HG03060 (cell line): ENCODE measurements at regions not wholly inside any gene's neighbourhood (a gene's known extent, or its start where the extent isn't known, plus 50 kb on each side); places are given as distances from the start of the nearest gene placed in this dataset.
"Not testable (repeated sequence)": the region's sequence is repeated elsewhere in the genome, so short reads cannot be mapped to it uniquely, and the experiment has no call there.

Source experiments
- ATAC-seq: cut with Tn5 transposase; IDR thresholded peaks from one replicate; pipeline ENCODE4 v1.9.1; 2021; ENCODE audit warnings: low read depth, moderate number of reproducible peaks; ENCODE audit not compliant: unreplicated experiment

DNA sequence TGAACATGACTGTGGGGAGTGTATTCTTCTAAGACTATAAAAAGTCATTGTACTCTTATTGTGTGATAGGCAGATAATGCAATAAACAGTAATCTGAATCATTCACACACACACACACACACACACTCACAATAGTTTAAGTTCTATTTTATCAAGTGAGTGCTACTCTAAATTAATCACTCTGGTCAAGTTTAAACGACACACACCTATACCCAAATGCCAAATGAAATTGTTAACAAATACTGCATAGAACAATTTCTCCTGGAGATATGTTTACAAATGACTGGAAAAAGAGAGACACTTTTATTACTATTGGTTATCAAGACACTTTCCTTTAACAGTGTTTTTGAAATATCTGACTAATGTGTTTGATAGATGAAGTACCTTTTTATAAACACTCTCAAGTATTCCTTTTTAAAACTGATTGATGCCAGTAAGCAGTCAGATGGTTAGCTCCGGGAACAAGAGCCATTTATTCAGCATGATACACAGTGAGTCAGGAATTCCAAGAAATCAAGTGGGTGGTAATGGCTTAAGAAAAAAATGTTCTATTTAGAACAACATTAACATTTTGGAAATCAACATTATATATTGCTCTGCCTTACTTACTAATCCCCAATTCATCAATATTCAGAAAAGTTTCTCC lies 521.6 kb upstream of the ST8SIA4 start:
- ATAC-seq, result no peak

DNA sequence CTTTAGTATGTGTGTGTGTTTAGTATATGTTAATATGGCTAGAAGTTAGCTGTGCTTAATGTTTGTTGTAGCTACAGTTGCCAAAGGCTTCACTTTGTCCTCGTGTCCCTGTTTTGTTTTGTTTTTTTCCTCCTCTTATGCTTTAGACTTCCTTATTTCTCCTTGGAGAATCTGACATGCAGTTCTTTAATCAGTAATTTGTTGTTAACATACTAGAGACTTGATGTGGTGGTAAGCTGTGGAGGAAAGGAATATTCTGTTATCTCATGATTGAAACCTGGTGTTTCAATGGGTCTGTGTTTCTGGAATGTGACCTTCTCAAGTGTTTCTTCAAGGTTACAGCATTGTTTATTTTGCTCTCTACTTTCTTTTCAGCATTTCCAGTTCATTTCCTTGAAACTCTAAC lies 515.6 kb upstream of the ST8SIA4 start:
- no peak for ATAC-seq

DNA sequence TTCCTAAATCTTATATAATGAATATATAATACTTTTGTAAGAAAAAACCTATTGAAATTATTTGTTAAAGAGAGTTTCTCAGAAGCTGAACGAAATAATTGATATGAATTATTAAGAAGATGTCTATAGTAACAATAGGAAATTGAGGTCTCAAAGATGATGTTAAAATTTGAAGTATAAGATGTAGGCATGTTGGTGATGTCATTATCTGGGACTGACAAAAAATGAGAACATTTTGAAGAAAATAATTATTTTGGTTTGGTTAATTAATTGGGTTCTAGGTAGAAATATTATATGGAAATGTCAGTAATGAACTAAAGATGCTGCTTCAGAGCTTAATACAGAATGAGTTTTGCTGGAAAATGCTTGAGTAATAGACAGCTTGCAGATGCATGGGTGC lies 501.4 kb upstream of the ST8SIA4 start:
- ATAC-seq, result no peak

DNA sequence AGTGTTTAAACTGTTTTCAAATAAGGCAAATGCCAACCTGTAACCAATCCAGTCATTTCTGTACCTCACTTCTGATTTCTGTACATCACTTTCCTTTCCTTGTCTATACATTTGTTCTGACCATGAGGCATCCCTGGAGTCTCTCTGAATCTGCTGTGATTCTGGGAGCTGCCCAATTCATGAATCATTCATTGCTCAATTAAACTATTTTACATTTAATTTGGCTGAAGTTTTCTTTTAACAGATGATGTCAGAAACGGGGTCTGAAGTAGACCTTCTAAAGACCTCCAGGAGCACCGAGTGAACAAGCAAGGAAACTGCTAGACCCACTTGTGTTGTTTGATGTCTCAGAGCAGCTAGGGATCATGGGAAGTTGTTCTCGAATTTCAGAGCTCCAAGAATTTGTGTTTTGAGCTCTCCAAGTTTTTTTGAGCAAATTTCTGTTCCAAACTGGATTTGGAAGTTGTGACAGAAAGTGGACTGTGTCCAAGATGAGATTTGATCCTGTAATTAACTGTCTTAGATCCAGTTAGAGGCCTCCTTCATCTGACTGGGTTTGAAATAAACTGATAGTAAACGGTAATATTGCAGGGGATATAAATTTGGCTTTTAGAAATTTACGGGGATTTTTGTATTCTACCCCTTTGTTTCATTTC lies 490.8 kb upstream of the ST8SIA4 start:
- no peak for ATAC-seq

DNA sequence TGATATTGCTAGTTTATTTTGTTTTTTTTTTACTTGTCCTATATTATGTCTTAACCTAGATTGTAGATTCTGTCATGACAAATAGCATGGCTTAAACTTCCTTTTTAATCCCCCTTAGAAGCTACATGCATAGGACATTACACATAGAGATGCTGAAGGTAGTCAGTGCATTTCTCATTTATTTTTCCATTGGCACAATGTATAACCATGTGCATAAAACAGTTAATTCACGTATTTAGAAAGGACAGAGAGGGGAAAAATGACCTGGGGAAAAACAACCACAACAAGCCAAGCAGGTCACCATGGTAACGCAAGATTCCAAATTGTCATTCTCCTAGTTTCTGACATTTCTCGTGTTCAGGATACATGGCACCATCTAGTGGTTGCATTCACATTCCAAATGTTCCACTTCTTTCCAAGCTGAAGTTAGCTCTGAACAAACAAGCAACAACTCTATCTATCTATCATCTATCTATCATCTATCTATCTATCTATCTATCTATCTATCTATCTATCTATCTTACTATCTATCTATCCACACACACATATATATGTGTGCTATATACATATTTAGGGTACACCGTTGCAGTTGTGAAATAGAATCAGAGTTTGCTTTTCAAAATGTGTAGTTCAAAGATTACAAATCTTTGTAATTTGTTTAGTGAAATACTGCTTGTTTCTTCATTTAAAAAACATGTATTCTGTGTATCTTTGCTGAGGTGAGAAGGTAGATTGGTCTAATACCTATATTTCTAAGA lies 487.2 kb upstream of the ST8SIA4 start:
- ATAC-seq, result no peak

DNA sequence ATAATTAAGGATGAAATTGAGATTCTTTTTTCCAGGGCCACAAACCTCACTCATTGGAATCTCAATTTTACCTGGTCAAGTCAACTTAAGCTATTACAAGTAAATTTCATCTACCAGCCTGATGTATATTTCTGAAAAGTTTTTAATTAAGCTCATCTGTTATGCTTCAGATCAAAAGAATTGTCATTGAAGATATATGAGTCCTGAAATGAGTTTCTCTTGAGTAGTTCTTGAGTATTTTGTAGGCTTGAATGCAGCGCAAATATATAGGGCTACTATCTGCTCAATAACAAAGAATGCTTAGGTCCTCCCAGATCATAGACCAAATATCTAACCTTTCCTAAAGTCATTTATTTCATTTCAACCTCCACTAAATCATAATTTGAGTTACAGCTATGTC lies 482.2 kb upstream of the ST8SIA4 start:
- ATAC-seq, result no peak

DNA sequence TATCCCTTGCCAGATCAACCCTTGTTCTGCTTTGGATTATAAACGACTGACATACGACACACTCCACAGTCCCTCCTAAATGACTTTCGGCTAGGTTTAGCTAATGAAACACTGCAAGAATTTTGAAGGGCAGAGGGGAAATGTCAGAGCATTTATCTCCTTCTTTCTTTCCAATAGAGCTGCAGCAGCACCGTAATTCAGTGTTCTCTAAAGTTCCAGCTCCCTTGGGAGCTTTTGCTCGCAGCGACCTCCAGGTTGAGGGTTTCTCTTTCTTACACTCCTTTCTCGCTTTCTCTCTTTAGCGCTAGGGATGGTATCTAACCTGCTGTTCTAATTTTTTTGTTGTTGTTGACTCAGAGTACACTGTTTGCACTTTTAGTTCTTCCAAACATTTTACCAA lies 467.1 kb upstream of the ST8SIA4 start:
- ATAC-seq, result no peak

DNA sequence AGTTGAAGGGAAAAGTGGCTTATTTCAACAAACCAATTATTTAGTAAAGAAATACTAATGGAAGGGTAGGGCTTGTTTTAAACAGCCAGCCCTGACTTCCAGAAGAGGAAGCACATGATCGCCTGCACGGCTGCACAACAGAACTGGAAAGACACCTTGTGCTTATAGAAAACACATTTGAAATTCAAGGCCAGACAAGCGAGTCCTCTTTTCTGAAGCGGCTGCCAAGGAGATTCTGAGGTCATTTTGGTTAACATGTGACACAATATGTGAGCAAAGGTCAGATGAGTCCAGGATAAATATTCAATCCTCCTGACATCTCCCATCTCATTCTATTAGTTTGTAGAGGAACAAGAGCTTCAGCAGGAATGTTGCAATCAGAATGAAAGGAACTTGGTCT lies 461.4 kb upstream of the ST8SIA4 start:
- ATAC-seq, result no peak

DNA sequence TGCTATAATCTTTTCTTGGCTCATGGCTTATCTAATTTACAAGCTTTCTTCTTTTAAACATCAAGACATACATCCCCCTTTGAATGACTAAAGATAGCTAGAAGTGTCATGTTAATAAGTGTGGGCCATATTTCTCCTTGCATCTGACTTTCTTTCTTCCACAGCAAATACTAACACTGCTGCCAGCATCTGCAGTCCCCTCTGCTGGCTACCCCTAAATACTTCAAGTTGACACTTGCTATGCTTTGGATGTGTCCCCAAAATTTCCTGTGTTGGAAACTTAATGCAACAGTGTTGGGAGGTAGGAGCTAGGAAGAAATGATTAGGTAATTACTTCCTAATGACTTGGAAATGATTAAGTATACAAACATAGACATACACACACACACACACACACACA lies 459.0 kb upstream of the ST8SIA4 start:
- ATAC-seq, result no peak

DNA sequence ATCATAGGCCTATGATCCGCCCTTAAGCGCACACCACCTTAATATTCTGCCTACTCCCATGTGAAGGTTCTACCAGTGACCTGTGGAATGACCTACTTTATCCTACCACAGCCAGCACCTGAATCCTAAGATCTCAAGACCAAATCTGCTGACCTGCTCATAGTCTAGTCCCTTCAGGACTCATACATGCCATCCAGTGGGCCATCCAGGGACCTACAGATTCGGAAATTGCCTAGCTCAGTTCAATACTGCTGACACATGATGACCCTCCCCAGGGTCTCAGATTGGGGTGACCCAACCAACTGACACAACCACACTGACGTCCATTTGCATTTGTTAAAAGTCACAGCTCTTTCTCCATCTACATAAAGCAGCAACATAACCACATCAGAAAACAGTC lies 443.8 kb upstream of the ST8SIA4 start:
- ATAC-seq, result no peak

DNA sequence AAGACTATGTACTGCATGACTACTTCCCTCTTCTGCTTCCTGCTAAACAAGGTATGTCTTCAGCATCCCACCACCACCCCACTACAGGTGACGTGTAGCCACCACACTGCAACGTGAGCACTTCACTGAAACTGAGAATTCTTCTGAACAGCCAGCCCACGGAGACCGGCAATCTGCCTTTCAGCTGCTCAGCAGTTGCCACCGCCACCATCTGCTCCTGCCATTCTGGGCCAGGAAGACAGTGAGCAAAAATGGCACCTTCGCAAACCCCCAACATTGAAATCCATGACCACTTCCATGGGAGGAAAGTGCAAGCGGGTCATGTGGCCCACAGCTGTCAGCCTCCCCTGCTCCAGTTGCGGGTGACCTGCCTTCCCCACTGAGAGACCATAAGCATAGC lies 443.4 kb upstream of the ST8SIA4 start:
- ATAC-seq, result no peak

DNA sequence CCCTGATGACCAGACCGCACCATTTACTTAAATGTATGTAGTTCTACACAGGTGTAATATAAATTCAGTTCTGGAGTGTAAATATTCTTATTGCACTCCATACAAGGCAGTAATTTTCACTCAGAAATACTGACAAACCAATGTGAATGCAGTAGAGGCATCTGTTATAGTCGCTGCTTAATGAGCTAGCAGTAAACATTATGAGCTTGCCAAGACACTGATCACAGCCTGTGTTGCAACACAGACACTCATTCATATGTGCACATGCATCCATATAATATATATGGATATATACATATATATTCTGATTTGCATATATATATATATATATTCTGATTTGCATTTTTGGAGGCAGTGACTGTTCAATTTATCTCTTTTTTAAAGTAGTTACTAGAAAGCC lies 435.1 kb upstream of the ST8SIA4 start:
- ATAC-seq, result no peak

DNA sequence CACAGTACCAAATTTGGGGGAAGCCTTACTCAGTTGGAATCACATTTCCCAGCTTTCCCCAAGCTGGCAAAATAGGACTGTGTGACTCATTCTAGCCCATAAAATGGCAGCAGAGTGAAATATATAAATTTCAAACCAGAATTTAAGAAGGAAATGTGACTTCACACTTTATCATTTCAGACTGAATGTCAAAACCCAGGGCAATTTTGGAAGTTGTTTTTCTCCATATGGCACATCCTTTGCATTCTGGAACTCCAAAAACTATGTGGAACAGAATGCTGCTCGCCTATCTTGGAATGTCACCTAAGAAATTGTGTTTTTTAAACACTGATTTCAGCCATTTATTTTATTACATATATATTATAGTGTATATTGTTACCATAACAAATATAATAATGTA lies 424.7 kb upstream of the ST8SIA4 start:
- ATAC-seq, result no peak

DNA sequence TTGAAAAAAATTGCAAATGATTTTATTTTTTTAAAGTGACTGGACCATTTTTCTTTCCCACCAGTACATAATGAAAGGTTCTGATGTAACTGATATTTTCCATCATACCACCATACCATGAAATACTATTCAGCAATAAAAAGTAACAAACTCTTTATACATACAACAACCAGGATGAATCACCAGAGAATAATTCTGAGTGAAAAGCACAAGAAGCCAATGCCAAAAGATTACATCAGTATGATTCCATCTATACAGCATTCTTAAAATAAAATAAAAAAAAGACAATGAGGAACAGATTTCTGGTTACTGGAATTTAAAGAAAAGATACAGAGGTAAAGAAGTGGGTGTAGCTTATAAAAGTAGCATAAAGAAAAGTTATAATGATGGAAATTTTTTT lies 423.7 kb upstream of the ST8SIA4 start:
- ATAC-seq, result no peak

DNA sequence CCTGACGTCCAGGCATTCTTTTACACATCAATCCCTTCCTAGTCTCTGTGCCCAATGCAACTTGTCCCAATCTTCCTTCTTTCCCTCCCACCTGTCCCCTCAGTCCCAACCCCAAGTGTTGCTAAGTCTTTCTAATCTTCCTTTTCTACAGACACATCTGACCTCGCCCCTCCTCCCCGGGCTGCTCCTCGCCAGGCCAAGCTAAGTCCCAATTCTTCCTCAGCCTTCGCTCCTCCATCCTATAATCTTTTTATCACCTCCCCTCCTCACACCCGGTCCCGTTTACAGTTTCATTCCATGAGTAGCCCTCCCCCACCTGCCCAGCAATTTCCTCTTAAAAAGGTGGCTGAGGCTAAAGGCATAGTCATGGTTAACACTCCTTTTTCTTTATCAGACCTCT lies 413.3 kb upstream of the ST8SIA4 start:
- not testable (repeated sequence) for ATAC-seq

DNA sequence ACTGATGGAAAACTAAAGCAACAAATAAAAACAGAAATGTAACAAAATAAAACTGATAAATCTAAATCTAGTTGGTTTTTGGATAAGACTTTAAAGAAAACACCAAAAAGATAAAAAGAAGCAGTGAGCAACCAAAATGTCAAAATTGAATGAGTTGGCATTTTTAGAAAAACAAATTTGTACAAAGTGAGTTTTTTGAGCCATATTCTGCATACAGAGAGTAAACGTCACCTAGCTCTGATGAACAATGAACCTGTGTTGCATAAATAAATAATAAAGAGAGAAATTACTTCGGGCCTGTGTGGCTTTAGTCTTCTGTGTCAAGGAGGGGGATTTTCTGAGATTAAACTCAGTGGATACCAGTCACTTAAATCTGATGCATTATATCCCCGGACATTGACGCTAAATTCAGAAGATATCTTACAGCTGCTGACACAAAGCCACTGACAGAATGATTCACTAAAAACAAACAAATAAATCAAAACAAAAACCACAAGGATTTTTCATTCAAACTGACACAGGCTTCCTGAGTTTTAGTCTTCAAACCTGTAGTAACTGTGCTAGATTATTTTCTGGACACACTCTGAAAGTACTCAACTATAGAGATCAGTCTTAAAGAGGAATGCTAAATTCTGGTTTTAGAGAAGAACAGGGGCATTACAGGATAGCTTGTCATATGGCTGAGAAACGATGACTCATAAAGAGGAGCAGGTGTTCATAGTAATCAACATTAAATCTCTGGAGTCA lies 403.5 kb upstream of the ST8SIA4 start:
- ATAC-seq, result no peak

DNA sequence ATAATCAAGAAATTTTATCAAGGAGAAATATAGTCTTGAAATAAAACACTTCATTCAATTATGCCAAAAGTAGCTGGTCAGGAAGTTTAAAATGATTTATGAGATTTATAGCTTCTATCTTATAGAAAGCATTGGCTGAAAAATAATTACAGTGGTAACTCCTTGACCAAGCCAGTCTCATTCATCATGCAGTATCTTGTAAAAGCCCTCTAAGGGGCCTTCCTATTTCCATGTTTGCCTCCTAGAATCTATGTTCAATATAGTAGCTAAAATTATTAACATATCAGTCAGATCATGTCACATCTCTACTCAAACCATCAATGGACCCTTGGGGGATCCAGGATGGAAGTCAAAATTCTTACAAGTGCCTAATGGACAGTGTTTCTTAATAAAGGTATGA lies 393.4 kb upstream of the ST8SIA4 start:
- ATAC-seq, result no peak

DNA sequence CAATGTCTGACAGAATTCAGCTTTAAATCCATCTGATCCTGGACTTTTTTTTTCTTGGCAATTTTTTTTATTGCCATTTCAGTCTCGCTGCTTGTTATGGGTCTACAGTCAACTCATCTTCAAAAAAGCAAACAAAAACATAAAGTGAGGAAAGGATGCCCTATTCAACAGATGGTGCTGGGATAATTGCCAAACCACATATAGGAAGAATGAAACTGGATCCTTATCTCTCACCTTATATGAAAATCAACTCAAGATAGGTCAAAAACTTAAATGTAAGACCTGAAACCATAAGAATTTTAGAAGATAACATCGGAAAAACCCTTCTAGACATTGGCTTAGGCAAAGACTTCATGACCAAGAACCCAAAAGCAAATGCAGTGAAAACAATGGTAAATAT lies 389.1 kb upstream of the ST8SIA4 start:
- no peak for ATAC-seq

DNA sequence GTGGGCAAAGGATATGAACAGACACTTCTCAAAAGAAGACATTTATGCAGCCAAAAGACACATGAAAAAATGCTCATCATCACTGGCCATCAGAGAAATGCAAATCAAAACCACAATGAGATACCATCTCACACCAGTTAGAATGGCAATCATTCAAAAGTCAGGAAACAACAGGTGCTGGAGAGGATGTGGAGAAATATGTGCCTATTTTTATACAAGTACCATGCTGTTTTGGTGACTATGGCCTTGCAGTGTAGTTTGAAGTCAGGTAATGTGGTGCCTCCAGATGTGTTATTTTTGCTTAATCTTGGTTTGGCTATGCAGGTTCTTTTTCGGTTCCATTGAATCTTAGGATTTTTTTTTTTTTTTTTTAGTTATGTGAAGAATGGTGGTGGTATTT lies 387.7 kb upstream of the ST8SIA4 start:
- not testable (repeated sequence) for ATAC-seq

DNA sequence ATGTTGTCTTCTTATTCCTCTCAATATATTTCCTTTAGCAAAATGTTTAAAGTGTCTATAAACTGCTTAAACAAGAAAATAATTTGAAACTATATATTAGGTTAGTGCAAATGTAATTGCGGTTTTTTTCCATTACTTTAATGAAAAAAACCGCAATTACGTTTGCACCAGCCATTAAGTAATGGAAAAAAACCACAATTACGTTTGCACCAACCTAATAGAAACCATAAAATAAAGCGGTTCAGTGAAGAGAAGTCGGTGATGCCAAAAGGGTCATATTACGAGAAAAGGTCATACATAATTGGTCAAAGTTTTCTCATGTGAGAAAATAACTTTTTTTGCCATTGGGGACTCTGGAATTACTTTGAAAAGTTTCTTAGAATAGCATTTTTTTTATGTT lies 385.6 kb upstream of the ST8SIA4 start:
- no peak for ATAC-seq

DNA sequence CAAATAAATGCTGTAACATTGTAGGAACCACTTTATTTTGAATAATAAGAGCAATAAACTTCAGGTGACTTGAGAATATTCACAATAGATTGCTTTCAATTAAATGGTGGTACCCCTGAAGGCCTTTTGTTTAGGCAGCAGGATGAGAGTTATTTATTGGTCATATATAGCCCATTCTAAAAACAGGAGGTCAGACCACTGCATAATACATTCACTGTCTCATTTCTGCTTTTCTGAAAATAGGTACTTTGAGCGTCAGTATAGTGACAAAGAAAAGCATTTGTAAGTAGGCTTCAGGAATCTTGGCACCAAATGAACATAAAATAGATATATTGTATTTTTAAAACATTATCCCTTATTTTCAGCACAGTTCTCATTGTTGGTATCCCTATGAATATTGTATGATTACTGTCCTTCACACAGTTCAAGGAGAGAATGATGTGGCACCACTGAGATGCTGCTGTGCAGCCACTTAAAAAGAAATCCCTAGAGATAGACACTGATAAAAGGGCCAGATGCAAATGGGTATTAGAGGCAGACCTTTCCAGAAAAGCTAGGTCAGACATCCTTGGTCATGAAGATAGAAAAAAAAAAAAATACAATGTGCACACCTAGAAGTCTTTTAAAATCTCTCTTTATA lies 381.8 kb upstream of the ST8SIA4 start:
- ATAC-seq, result no peak
